ENCODE measurements at regions not wholly inside any gene's neighbourhood (a gene's known extent, or its start where the extent isn't known, plus 50 kb on each side); places are given as distances from the start of the nearest gene placed in this dataset.
A peak's percentile ranks its signal among the peaks of the same experiment; 100 is the strongest.

GRCh38 chr10:52573347-52573746, 199.2 kb downstream of the MBL2 start:
- H3K27ac ChIP-seq (ENCODE audit: control insufficient read depth, insufficient read depth, low read length), result no peak overlapping the region
- H4K20me1 ChIP-seq (ENCODE audit: control insufficient read depth, extremely low read depth, insufficient read depth, low read length), result no peaks in the 10 kb centered on the region
- DNase-seq (ENCODE audit: low read depth, low spot score) (no peak), FAIRE-seq (no peak)
- no peaks in the 10 kb centered on the region for H3K79me2 ChIP-seq (ENCODE audit: control insufficient read depth, insufficient read depth, low read length)
- H3K4me2 ChIP-seq (ENCODE audit: control insufficient read depth, extremely low read depth, insufficient read depth, low read depth, low read length), result no peak overlapping the region
- no peaks in the 10 kb centered on the region for H3K36me3 ChIP-seq (ENCODE audit: control insufficient read depth in 2 of 2, extremely low read depth in 1 of 2, insufficient read depth in 2 of 2, low read length in 2 of 2)
- no peaks in the 10 kb centered on the region for H3K9me3 ChIP-seq (ENCODE audit: control insufficient read depth, low read depth, low read length)
- no peaks in the 10 kb centered on the region for H3K9me1 ChIP-seq (ENCODE audit: control insufficient read depth, extremely low read depth, insufficient read depth, low read length)
- TF ChIP-seq, protein P1, sequence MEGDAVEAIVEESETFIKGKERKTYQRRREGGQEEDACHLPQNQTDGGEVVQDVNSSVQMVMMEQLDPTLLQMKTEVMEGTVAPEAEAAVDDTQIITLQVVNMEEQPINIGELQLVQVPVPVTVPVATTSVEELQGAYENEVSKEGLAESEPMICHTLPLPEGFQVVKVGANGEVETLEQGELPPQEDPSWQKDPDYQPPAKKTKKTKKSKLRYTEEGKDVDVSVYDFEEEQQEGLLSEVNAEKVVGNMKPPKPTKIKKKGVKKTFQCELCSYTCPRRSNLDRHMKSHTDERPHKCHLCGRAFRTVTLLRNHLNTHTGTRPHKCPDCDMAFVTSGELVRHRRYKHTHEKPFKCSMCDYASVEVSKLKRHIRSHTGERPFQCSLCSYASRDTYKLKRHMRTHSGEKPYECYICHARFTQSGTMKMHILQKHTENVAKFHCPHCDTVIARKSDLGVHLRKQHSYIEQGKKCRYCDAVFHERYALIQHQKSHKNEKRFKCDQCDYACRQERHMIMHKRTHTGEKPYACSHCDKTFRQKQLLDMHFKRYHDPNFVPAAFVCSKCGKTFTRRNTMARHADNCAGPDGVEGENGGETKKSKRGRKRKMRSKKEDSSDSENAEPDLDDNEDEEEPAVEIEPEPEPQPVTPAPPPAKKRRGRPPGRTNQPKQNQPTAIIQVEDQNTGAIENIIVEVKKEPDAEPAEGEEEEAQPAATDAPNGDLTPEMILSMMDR (optimal IDR thresholded peaks at IDR 0.05 in 1 of 3, IDR thresholded peaks at IDR 0.05 in 1 of 3, conservative IDR thresholded peaks at IDR 0.05 in 1 of 3; ENCODE audit: extremely low read depth in 1 of 3, insufficient read depth in 2 of 3, low read length in 3 of 3), result no peak
- no peak for TF ChIP-seq EZH2 (IDR thresholded peaks at IDR 0.05; ENCODE audit: low read length)
- H3K27me3 ChIP-seq (ENCODE audit: control insufficient read depth, extremely low read depth, insufficient read depth, low read length), result no peaks in the 10 kb centered on the region
- peak overlapping the region; percentile 33 for H2AFZ ChIP-seq (ENCODE audit: control insufficient read depth, low read length)
- H3K4me3 ChIP-seq (ENCODE audit: control insufficient read depth in 2 of 3, extremely low read depth in 1 of 3, insufficient read depth in 2 of 3, low read depth in 1 of 3, low read length in 3 of 3), result no peak overlapping the region
- dilution Hi-C loops (cut with MboI; ENCODE audit: extremely low pct_ligation_motif_present, low sequenced_read_pairs), result loop anchor here (25.0 kb wide), 1 partner anchor 261 kb away; the partner anchor contains the start of gene DKK1
- H3K4me1 ChIP-seq (ENCODE audit: control insufficient read depth, extremely low read depth, insufficient read depth, low read length), result no peaks in the 10 kb centered on the region
- no peak overlapping the region for H3K9ac ChIP-seq (ENCODE audit: control insufficient read depth, extremely low read depth, insufficient read depth, low read length)

DNA sequence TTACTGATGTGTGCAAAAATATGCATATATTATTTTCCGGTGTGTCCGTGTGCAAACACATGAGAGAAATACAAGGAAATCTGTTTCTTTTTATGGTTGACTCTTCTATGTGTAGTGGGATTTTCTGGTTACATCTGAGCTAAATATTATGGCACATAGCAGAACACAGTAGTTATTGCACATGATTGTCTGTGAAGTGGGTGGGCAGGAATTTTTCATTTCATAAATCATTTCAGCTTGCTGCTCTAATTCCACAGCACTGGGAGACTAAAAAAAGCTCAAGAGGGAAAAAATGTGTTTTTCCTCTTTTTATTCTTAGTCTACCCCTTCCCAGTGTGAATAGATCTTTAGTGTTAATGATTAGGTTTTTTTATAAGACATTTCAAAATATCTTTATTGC, 197.9 kb downstream of the MBL2 start:
- TF ChIP-seq, protein P1 (optimal IDR thresholded peaks at IDR 0.05 in 1 of 3, IDR thresholded peaks at IDR 0.05 in 1 of 3, conservative IDR thresholded peaks at IDR 0.05 in 1 of 3; ENCODE audit: extremely low read depth in 1 of 3, insufficient read depth in 2 of 3, low read length in 3 of 3), result no peak
- TF ChIP-seq EZH2 (IDR thresholded peaks at IDR 0.05; ENCODE audit: low read length), result no peak
- dilution Hi-C loops (cut with MboI; ENCODE audit: extremely low pct_ligation_motif_present, low sequenced_read_pairs), result loop anchor here (25.0 kb wide), 1 partner anchor 262 kb away; the partner anchor contains the start of gene DKK1
- no peaks in the 10 kb centered on the region for H4K20me1 ChIP-seq (ENCODE audit: control insufficient read depth, extremely low read depth, insufficient read depth, low read length)
- no peaks in the 10 kb centered on the region for H3K4me1 ChIP-seq (ENCODE audit: control insufficient read depth, extremely low read depth, insufficient read depth, low read length)
- no peak overlapping the region for H2AFZ ChIP-seq (ENCODE audit: control insufficient read depth, low read length)
- no peak overlapping the region for H3K27ac ChIP-seq (ENCODE audit: control insufficient read depth, insufficient read depth, low read length)
- FAIRE-seq, result no peak
- H3K4me3 ChIP-seq (ENCODE audit: control insufficient read depth in 2 of 3, extremely low read depth in 1 of 3, insufficient read depth in 2 of 3, low read depth in 1 of 3, low read length in 3 of 3), result no peak overlapping the region
- H3K27me3 ChIP-seq (ENCODE audit: control insufficient read depth, extremely low read depth, insufficient read depth, low read length), result no peaks in the 10 kb centered on the region
- H3K9ac ChIP-seq (ENCODE audit: control insufficient read depth, extremely low read depth, insufficient read depth, low read length), result no peak overlapping the region
- no peak for DNase-seq (ENCODE audit: low read depth, low spot score)
- H3K79me2 ChIP-seq (ENCODE audit: control insufficient read depth, insufficient read depth, low read length), result no peaks in the 10 kb centered on the region
- no peaks in the 10 kb centered on the region for H3K36me3 ChIP-seq (ENCODE audit: control insufficient read depth in 2 of 2, extremely low read depth in 1 of 2, insufficient read depth in 2 of 2, low read length in 2 of 2)
- H3K9me3 ChIP-seq (ENCODE audit: control insufficient read depth, low read depth, low read length), result no peaks in the 10 kb centered on the region
- no peaks in the 10 kb centered on the region for H3K9me1 ChIP-seq (ENCODE audit: control insufficient read depth, extremely low read depth, insufficient read depth, low read length)
- no peak overlapping the region for H3K4me2 ChIP-seq (ENCODE audit: control insufficient read depth, extremely low read depth, insufficient read depth, low read depth, low read length)

All from keratinocyte (primary cell).